ENCODE measurements at regions not wholly inside any gene's neighbourhood (a gene's known extent, or its start where the extent isn't known, plus 50 kb on each side); places are given as distances from the start of the nearest gene placed in this dataset.

DNA sequence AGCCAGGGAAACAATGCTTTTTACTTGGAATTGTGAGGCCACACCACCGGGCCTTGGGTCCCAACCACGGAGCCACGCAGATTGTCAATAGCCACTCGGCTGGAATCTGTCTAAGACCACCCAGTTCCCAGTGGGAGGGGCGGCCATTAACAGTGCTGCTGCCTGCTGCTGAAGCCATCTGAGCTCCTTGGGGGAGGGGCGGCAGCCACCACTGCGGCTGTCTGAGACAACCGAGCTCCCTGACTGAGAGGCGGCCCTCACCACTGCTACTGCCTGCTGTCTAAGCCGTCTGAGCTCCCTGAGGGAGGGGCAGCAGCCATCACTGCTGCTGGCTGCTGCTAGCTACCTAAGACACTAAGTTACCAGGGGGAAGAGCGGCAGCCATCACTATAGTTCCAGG is 64.3 kb downstream of the DMRTA2 start:
- TF ChIP-seq, protein P1, sequence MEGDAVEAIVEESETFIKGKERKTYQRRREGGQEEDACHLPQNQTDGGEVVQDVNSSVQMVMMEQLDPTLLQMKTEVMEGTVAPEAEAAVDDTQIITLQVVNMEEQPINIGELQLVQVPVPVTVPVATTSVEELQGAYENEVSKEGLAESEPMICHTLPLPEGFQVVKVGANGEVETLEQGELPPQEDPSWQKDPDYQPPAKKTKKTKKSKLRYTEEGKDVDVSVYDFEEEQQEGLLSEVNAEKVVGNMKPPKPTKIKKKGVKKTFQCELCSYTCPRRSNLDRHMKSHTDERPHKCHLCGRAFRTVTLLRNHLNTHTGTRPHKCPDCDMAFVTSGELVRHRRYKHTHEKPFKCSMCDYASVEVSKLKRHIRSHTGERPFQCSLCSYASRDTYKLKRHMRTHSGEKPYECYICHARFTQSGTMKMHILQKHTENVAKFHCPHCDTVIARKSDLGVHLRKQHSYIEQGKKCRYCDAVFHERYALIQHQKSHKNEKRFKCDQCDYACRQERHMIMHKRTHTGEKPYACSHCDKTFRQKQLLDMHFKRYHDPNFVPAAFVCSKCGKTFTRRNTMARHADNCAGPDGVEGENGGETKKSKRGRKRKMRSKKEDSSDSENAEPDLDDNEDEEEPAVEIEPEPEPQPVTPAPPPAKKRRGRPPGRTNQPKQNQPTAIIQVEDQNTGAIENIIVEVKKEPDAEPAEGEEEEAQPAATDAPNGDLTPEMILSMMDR (IDR thresholded peaks at IDR 0.05): no peak
- no peak for TF ChIP-seq POLR2AphosphoS5 (IDR thresholded peaks at IDR 0.05; ENCODE audit: low read depth, low read length)
- TF ChIP-seq NFIC (IDR thresholded peaks at IDR 0.05; ENCODE audit: borderline replicate concordance): no peak
- TF ChIP-seq SIN3A (IDR thresholded peaks at IDR 0.05; ENCODE audit: borderline replicate concordance, low read depth, low read length): no peak
- TF ChIP-seq, protein P2, sequence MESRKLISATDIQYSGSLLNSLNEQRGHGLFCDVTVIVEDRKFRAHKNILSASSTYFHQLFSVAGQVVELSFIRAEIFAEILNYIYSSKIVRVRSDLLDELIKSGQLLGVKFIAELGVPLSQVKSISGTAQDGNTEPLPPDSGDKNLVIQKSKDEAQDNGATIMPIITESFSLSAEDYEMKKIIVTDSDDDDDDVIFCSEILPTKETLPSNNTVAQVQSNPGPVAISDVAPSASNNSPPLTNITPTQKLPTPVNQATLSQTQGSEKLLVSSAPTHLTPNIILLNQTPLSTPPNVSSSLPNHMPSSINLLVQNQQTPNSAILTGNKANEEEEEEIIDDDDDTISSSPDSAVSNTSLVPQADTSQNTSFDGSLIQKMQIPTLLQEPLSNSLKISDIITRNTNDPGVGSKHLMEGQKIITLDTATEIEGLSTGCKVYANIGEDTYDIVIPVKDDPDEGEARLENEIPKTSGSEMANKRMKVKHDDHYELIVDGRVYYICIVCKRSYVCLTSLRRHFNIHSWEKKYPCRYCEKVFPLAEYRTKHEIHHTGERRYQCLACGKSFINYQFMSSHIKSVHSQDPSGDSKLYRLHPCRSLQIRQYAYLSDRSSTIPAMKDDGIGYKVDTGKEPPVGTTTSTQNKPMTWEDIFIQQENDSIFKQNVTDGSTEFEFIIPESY (IDR thresholded peaks at IDR 0.05; ENCODE audit: borderline replicate concordance, low read depth): no peak
- TF ChIP-seq TAF1 (IDR thresholded peaks at IDR 0.05; ENCODE audit: borderline replicate concordance, low read depth, low read length): no peak
- TF ChIP-seq, protein P3, sequence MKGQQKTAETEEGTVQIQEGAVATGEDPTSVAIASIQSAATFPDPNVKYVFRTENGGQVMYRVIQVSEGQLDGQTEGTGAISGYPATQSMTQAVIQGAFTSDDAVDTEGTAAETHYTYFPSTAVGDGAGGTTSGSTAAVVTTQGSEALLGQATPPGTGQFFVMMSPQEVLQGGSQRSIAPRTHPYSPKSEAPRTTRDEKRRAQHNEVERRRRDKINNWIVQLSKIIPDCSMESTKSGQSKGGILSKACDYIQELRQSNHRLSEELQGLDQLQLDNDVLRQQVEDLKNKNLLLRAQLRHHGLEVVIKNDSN (IDR thresholded peaks at IDR 0.05; ENCODE audit: borderline replicate concordance, low read depth): no peak
- TF ChIP-seq, protein P4, sequence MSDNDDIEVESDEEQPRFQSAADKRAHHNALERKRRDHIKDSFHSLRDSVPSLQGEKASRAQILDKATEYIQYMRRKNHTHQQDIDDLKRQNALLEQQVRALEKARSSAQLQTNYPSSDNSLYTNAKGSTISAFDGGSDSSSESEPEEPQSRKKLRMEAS (IDR thresholded peaks at IDR 0.05; ENCODE audit: low read depth): no peak
- TF ChIP-seq EP300 (IDR thresholded peaks at IDR 0.05; ENCODE audit: borderline replicate concordance in 1 of 2, low read depth in 1 of 2, low read length in 1 of 2): no peak
